TTC549 (cell line): ENCODE measurements at regions not wholly inside any gene's neighbourhood (a gene's known extent, or its start where the extent isn't known, plus 50 kb on each side); places are given as distances from the start of the nearest gene placed in this dataset.

Experiments used
- FAIRE-seq: peaks from 2 replicates; lab custom pipeline; 2012; peaks lifted over from hg19 to GRCh38; lab: Jason Lieb, UNC

DNA sequence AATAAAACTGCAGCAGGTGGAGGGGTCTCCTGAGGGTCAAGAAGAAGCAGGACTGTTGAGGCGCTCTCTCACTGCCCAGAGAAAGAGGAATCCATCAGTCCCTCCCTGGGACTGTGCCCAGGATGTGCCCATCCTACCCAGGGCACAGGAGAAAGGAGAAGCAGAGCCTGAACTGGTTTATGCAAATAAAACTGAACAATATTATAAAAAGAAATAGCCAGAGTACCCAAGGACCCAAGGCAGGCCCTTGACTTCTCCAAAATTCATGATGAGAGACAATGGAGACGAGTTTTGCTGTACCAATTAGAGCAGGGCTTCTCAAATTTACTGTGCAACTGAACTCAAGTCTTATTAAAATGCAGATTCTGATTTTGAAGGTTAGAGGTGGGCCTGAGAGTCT is 211.0 kb downstream of the IGSF11 start:
- no peak for FAIRE-seq

GRCh38 chr3:118827446-118827845 is 207.2 kb downstream of the IGSF11 start:
- no peak for FAIRE-seq

DNA sequence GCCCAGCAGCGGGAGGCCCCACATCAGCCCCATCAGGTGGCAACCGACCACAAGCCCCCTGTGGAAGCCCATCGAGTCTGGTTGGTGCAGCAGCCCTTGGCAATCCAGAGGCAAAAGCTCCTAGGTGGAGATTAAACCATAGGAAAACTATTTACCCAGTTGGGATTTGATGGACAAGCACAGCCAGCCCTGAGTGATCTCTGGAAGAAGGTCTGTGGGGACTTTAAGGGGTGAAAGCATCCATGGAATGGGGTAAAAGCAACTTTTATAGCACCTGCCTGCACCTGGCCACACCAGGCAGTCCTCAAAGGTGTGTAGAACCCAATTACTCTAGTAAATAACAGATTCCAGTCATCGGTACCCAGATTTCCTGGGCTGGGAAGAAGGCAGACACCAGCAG is 206.3 kb downstream of the IGSF11 start:
- no peak for FAIRE-seq

DNA sequence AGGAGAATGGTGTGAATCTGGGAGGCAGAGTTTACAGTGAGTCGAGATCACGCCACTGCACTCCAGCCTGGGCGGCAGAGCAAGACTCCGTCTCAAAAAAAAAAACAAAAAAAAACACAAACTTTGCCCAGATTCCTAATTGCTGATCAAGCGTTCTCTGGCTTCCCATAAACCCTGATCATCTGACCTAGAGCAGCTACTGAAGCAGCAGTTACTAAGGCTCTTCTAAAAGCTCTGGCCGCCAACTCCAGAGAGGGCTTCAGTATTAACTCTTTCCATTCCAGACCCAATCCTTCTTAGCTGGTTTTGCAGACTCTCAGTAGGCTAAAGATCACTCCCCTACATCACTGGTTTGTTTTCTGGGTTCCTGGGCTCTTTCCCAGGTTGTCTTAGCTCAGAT is 201.6 kb downstream of the IGSF11 start:
- FAIRE-seq: no peak

- FAIRE-seq: no peak
These were observed 195.8 kb downstream of the IGSF11 start for GRCh38 chr3:118838871-118839270.

DNA sequence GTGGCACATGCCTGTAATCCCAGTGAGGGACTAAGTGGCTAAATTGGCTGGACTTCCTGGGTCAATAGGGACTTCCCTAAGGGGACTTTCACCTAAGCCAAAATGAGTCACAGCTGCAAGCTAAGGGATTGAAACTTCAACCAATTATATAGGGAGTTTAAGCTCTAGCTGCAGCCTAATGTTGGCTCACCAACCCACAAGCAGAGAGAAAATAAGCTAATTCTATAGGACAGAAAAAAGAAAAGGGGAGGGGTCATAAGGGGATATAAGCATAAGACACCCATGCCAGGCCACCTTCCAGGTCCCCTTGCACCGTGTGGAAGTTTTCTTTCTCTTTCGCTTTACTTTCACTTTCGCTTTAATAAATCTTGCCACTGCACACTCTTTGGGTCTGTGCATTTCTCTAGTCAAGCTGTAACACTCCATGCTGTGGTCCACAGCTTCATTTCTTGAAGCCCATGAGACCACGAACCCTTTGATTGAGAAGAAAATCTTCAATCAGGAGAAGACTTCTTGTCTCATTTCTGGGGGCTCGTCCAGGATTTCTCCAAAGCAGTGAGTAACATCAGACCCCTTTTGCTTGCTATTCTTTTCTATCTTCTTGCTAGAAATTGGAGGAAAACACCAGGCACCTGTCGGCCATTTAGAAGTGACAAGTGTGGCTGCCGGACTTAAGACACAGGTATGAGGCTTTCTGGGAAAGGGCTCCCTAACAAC is 192.3 kb downstream of the IGSF11 start:
- no peak for FAIRE-seq

DNA sequence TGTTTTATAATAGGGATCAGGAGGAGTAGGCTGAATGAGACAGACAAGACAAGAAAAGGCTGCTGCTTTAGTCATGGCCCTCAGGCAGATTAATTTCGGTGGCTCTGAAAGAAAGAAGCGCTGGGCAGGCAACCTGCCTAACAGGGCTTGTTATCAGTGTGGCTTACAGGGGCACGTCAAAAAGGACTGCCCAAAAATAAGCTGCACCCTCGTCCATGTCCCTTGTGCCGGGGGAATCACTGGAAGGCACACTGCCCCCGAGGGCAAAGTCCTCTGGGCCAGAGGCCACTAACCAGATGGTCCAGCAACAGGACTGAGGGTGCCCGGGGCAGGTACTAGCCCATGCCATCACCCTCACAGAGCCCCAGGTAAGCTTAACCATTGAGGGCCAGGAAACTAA is 188.5 kb downstream of the IGSF11 start:
- no peak for FAIRE-seq
